Tibial nerve (tissue), 4 donors: ENCODE measurements at regions not wholly inside any gene's neighbourhood (a gene's known extent, or its start where the extent isn't known, plus 50 kb on each side); places are given as distances from the start of the nearest gene placed in this dataset.
"Not testable (repeated sequence)": the region's sequence is repeated elsewhere in the genome, so short reads cannot be mapped to it uniquely, and the experiment has no call there.

Source experiments
- CTCF ChIP-seq, 5 experiments: fragments of 200-600 bp in 3 of 5; fragments of 450-650 bp in 2 of 5; sonication (generic) in 3 of 5; IDR thresholded peaks; one replicate each; pipeline ENCODE4 v1.5.1; 2016 to 2019; ENCODE audit warnings: antibody characterized with exemption in 5 of 5, mild to moderate bottlenecking in 3 of 5, moderate library complexity in 2 of 5
- EP300 ChIP-seq, 2 donors: sonication (generic); formaldehyde crosslinking; IDR thresholded peaks; one replicate each; pipeline ENCODE4 v1.6.1; 2017; ENCODE audit warnings: antibody characterized with exemption in 2 of 2, mild to moderate bottlenecking in 1 of 2
- POLR2A ChIP-seq, 2 donors: fragments of 450-650 bp; IDR thresholded peaks; one replicate each; pipeline ENCODE4 v1.6.1; 2017; ENCODE audit warnings: antibody characterized with exemption in 2 of 2, mild to moderate bottlenecking in 2 of 2, moderate library complexity in 2 of 2

- not testable (repeated sequence) for TF ChIP-seq POLR2A, EP300, CTCF (IDR thresholded peaks at IDR 0.05)
Measured at GRCh38 chr5:7305000-7305674, 90.8 kb upstream of the ADCY2 start.
